ENCODE measurements at regions not wholly inside any gene's neighbourhood (a gene's known extent, or its start where the extent isn't known, plus 50 kb on each side); places are given as distances from the start of the nearest gene placed in this dataset.

DNA sequence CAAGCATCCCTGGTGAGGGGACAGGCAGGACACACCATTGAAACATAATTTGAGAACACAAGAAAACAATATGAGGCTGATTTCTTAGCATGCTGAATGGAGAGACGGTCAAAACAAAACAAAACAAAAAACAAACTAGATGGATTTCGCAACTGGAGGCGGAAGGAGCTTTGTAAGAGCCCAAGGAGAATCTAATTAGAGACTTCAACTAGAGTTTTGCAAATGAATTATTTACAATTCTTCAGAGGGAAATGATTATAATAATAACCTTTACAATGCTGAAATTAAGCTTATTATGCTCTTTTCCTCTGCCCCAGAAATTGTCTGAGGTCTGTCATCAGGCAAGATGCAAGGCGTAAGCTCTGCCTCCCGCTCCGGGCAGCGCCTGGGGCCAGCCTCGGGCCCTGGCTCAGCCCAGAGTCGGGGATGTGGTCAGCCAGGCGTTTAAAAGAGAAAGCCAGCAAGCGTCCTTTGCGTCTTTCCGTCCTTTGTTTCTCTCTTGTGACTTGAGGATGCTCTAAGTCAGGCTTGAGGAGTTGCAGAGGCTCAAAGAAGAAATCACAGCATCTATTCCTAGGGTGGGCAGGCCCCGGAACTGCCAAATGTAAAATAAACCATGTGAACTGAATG is 139.6 kb downstream of the TWIST2 start:
- Histone ChIP-seq H3K9me3 (ENCODE audit: insufficient read depth, low read length) (no peaks in the 10 kb centered on the region), H3K4me2 (ENCODE audit: low read depth, low read length, poor library complexity, severe bottlenecking) (no peak overlapping the region), H3K36me3 (ENCODE audit: low read length) (no peaks in the 10 kb centered on the region), H3K9ac (ENCODE audit: low read length) (no peak overlapping the region), H2AFZ (ENCODE audit: low read depth, low read length, severe bottlenecking) (no peak overlapping the region), H4K20me1 (ENCODE audit: low read depth, low read length) (no peaks in the 10 kb centered on the region), H3K9me2 (replicated peaks; ENCODE audit: insufficient read depth, low read length) (no peaks in the 10 kb centered on the region), H3K27ac (ENCODE audit: low read depth, low read length) (no peak overlapping the region), H3K4me3 (ENCODE audit: insufficient read depth, low read length, poor library complexity, severe bottlenecking) (no peak overlapping the region), H3K79me2 (ENCODE audit: insufficient read depth, low read length) (no peaks in the 10 kb centered on the region), H3K27me3 (ENCODE audit: low read length) (no peaks in the 10 kb centered on the region), H3F3A (ENCODE audit: insufficient read depth) (no peaks in the 10 kb centered on the region)
- TF ChIP-seq, protein P1, sequence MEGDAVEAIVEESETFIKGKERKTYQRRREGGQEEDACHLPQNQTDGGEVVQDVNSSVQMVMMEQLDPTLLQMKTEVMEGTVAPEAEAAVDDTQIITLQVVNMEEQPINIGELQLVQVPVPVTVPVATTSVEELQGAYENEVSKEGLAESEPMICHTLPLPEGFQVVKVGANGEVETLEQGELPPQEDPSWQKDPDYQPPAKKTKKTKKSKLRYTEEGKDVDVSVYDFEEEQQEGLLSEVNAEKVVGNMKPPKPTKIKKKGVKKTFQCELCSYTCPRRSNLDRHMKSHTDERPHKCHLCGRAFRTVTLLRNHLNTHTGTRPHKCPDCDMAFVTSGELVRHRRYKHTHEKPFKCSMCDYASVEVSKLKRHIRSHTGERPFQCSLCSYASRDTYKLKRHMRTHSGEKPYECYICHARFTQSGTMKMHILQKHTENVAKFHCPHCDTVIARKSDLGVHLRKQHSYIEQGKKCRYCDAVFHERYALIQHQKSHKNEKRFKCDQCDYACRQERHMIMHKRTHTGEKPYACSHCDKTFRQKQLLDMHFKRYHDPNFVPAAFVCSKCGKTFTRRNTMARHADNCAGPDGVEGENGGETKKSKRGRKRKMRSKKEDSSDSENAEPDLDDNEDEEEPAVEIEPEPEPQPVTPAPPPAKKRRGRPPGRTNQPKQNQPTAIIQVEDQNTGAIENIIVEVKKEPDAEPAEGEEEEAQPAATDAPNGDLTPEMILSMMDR (IDR thresholded peaks at IDR 0.05; ENCODE audit: insufficient read depth, low read length, poor library complexity, severe bottlenecking): no peak
- TF ChIP-seq EZH2phosphoT487 (conservative IDR thresholded peaks at IDR 0.05; ENCODE audit: low read length): no peak

DNA sequence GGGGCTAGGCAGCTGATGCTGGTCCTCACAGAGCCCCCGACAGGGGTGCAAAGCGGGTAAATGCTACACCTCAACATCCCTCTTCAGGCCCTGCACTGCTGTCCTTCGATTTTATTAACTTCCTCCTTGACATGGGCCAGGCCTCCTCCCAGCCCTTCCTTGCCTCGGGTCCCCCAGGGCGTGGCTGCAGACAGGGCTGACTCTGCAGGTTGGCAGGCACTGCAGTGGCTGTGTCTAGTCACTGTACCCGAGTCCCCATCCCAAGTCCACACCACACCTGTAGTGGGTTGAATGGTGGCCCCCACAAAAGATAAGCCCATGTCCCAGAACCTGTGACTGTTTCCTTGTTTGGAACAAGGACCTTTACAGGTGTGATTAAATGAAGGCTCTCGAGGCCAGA is 140.2 kb downstream of the TWIST2 start:
- Histone ChIP-seq H4K20me1 (ENCODE audit: low read depth, low read length) (no peaks in the 10 kb centered on the region), H3K79me2 (ENCODE audit: insufficient read depth, low read length) (no peaks in the 10 kb centered on the region), H3K27me3 (ENCODE audit: low read length) (no peaks in the 10 kb centered on the region), H3K27ac (ENCODE audit: low read depth, low read length) (no peak overlapping the region), H3K4me3 (ENCODE audit: insufficient read depth, low read length, poor library complexity, severe bottlenecking) (no peak overlapping the region), H3F3A (ENCODE audit: insufficient read depth) (no peaks in the 10 kb centered on the region), H3K36me3 (ENCODE audit: low read length) (no peaks in the 10 kb centered on the region), H3K9ac (ENCODE audit: low read length) (no peak overlapping the region), H3K9me2 (replicated peaks; ENCODE audit: insufficient read depth, low read length) (no peaks in the 10 kb centered on the region), H3K4me2 (ENCODE audit: low read depth, low read length, poor library complexity, severe bottlenecking) (no peak overlapping the region), H3K9me3 (ENCODE audit: insufficient read depth, low read length) (no peaks in the 10 kb centered on the region), H2AFZ (ENCODE audit: low read depth, low read length, severe bottlenecking) (no peak overlapping the region)
- TF ChIP-seq EZH2phosphoT487 (conservative IDR thresholded peaks at IDR 0.05; ENCODE audit: low read length): no peak
- TF ChIP-seq, protein P1 (IDR thresholded peaks at IDR 0.05; ENCODE audit: insufficient read depth, low read length, poor library complexity, severe bottlenecking): no peak

DNA sequence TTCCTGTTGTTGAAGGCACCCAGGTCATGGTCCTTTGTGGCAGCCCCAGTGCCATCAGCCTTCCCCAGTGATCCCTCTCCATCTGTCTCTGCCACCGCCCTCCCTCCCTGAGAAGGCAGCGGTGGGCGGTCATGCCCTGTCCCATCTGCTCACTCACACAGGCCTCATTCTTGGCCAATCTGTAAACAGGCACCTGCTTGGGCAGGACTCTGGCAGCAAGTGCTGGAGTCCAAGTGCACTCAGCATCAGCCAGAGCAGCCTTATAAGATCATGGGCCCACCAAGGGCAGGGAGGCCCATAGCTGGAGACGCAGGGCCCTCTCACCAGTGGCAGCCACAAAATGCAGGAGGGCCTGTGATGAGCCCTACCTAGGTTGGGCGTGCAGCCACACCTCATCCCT is 140.9 kb downstream of the TWIST2 start:
- H3K9me3 ChIP-seq (ENCODE audit: insufficient read depth, low read length): no peaks in the 10 kb centered on the region
- no peak overlapping the region for H3K9ac ChIP-seq (ENCODE audit: low read length)
- no peak overlapping the region for H2AFZ ChIP-seq (ENCODE audit: low read depth, low read length, severe bottlenecking)
- TF ChIP-seq EZH2phosphoT487 (conservative IDR thresholded peaks at IDR 0.05; ENCODE audit: low read length): no peak
- TF ChIP-seq, protein P1 (IDR thresholded peaks at IDR 0.05; ENCODE audit: insufficient read depth, low read length, poor library complexity, severe bottlenecking): no peak
- no peaks in the 10 kb centered on the region for H4K20me1 ChIP-seq (ENCODE audit: low read depth, low read length)
- no peak overlapping the region for H3K27ac ChIP-seq (ENCODE audit: low read depth, low read length)
- H3K4me2 ChIP-seq (ENCODE audit: low read depth, low read length, poor library complexity, severe bottlenecking): no peak overlapping the region
- H3K9me2 ChIP-seq (replicated peaks; ENCODE audit: insufficient read depth, low read length): no peaks in the 10 kb centered on the region
- H3F3A ChIP-seq (ENCODE audit: insufficient read depth): no peaks in the 10 kb centered on the region
- no peaks in the 10 kb centered on the region for H3K36me3 ChIP-seq (ENCODE audit: low read length)
- H3K4me3 ChIP-seq (ENCODE audit: insufficient read depth, low read length, poor library complexity, severe bottlenecking): no peak overlapping the region
- H3K27me3 ChIP-seq (ENCODE audit: low read length): no peaks in the 10 kb centered on the region
- no peaks in the 10 kb centered on the region for H3K79me2 ChIP-seq (ENCODE audit: insufficient read depth, low read length)

All from SU-DHL-6 (cell line).